ENCODE measurements at regions not wholly inside any gene's neighbourhood (a gene's known extent, or its start where the extent isn't known, plus 50 kb on each side); places are given as distances from the start of the nearest gene placed in this dataset.

DNA sequence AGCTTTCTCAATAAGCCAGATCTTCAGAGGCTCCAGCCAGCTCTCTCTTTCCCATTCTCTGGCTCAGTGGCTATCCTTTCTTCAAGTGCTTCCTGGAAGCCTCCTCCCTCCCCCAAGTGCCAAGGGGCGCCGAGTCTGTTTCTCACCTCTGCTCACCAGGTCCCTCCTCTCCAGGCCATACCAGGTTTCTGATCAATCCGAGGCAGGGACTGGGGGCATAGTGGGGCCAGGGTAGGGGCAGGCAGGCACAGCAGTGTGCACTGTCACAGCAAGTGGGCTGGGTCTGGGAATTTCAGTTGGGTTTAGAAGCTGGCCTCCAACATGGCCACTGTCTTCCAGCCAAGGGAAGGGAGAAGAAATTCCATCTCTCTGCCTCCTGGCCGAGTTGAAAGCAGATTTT, 56.5 kb downstream of the NAV1 start:
- TF ChIP-seq, protein P1, sequence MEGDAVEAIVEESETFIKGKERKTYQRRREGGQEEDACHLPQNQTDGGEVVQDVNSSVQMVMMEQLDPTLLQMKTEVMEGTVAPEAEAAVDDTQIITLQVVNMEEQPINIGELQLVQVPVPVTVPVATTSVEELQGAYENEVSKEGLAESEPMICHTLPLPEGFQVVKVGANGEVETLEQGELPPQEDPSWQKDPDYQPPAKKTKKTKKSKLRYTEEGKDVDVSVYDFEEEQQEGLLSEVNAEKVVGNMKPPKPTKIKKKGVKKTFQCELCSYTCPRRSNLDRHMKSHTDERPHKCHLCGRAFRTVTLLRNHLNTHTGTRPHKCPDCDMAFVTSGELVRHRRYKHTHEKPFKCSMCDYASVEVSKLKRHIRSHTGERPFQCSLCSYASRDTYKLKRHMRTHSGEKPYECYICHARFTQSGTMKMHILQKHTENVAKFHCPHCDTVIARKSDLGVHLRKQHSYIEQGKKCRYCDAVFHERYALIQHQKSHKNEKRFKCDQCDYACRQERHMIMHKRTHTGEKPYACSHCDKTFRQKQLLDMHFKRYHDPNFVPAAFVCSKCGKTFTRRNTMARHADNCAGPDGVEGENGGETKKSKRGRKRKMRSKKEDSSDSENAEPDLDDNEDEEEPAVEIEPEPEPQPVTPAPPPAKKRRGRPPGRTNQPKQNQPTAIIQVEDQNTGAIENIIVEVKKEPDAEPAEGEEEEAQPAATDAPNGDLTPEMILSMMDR (IDR thresholded peaks at IDR 0.05; ENCODE audit: insufficient read depth, low read length): no peak
- TF ChIP-seq POLR2AphosphoS5 (IDR thresholded peaks at IDR 0.05; ENCODE audit: low read depth) (no peak), SPI1 (IDR thresholded peaks at IDR 0.05; ENCODE audit: borderline replicate concordance, low read depth) (no peak), GABPA (IDR thresholded peaks at IDR 0.05; ENCODE audit: low read depth) (no peak)

Measured in HL-60 (cell line).